ENCODE measurements at regions not wholly inside any gene's neighbourhood (a gene's known extent, or its start where the extent isn't known, plus 50 kb on each side); places are given as distances from the start of the nearest gene placed in this dataset.
A peak's percentile ranks its signal among the peaks of the same experiment; 100 is the strongest.
"Not testable (repeated sequence)": the region's sequence is repeated elsewhere in the genome, so short reads cannot be mapped to it uniquely, and the experiment has no call there.

- intact Hi-C loops (cut with DNase I); ATAC-seq; DNase-seq: not testable (repeated sequence)
Observed at GRCh38 chr1:60489916-60490480, 416.4 kb upstream of the C1orf87 start.

GRCh38 chr1:60488847-60489246 is 415.3 kb upstream of the C1orf87 start:
- intact Hi-C loops (cut with DNase I) = no loop called here
- no peak for DNase-seq
- peak; percentile 29 to 44 for ATAC-seq

- no peak for DNase-seq
Observed at GRCh38 chr1:60487565-60488345, 414.2 kb upstream of the C1orf87 start.

GRCh38 chr1:60483509-60483908 is 409.9 kb upstream of the C1orf87 start:
- intact Hi-C loops (cut with DNase I) = no loop called here
- DNase-seq (no peak), ATAC-seq (no peak)

More at GRCh38 chr1:60487565-60488345, 414.2 kb upstream of the C1orf87 start:
- ATAC-seq = no peak
- intact Hi-C loops (cut with DNase I) = no loop called here

GRCh38 chr1:60470246-60470645 is 396.7 kb upstream of the C1orf87 start:
- ATAC-seq = no peak
- intact Hi-C loops (cut with DNase I) = no loop called here

GRCh38 chr1:60463786-60464185 is 390.2 kb upstream of the C1orf87 start:
- ATAC-seq (no peak), DNase-seq (no peak)
- intact Hi-C loops (cut with DNase I) = no loop called here

More at GRCh38 chr1:60470246-60470645, 396.7 kb upstream of the C1orf87 start:
- DNase-seq = no peak

- ATAC-seq (no peak), DNase-seq (no peak)
- intact Hi-C loops (cut with DNase I) = no loop called here
Observed at GRCh38 chr1:60463146-60463545, 389.6 kb upstream of the C1orf87 start.

GRCh38 chr1:60461925-60462595 is 388.5 kb upstream of the C1orf87 start:
- intact Hi-C loops (cut with DNase I) = no loop called here
- ATAC-seq = no peak
- DNase-seq = no peak

GRCh38 chr1:60458111-60458510 is 384.5 kb upstream of the C1orf87 start:
- ATAC-seq (no peak), DNase-seq (no peak)
- intact Hi-C loops (cut with DNase I) = no loop called here

- ATAC-seq (no peak), DNase-seq (no peak)
- intact Hi-C loops (cut with DNase I) = no loop called here
Observed at GRCh38 chr1:60449876-60450275, 376.3 kb upstream of the C1orf87 start.

GRCh38 chr1:60448850-60449249 is 375.3 kb upstream of the C1orf87 start:
- ATAC-seq = no peak
- DNase-seq = no peak
- intact Hi-C loops (cut with DNase I) = no loop called here

- ATAC-seq (no peak), DNase-seq (no peak)
- intact Hi-C loops (cut with DNase I) = no loop called here
Observed at GRCh38 chr1:60444680-60445079, 371.1 kb upstream of the C1orf87 start.

- DNase-seq (no peak), ATAC-seq (no peak)
- intact Hi-C loops (cut with DNase I) = no loop called here
Observed at GRCh38 chr1:60436186-60436585, 362.6 kb upstream of the C1orf87 start.

GRCh38 chr1:60431593-60431992 is 358.0 kb upstream of the C1orf87 start:
- ATAC-seq (no peak), DNase-seq (no peak)
- intact Hi-C loops (cut with DNase I) = no loop called here

GRCh38 chr1:60430375-60430774 is 356.8 kb upstream of the C1orf87 start:
- ATAC-seq (no peak), DNase-seq (no peak)
- intact Hi-C loops (cut with DNase I) = no loop called here

- intact Hi-C loops (cut with DNase I) = no loop called here
- ATAC-seq = peak in 1 of 2 donors; percentile 67
- DNase-seq = no peak
Observed at GRCh38 chr1:60428127-60428526, 354.6 kb upstream of the C1orf87 start.

- no peak for DNase-seq
- intact Hi-C loops (cut with DNase I) = no loop called here
- peak in 1 of 2 donors; percentile 10 for ATAC-seq
Observed at GRCh38 chr1:60427701-60428100, 354.1 kb upstream of the C1orf87 start.

- ATAC-seq = peak in 1 of 2 donors; percentile 71
- intact Hi-C loops (cut with DNase I) = no loop called here
- no peak for DNase-seq
Observed at GRCh38 chr1:60427194-60427593, 353.6 kb upstream of the C1orf87 start.

GRCh38 chr1:60425528-60425927 is 352.0 kb upstream of the C1orf87 start:
- DNase-seq = no peak
- no peak for ATAC-seq
- intact Hi-C loops (cut with DNase I) = no loop called here

- intact Hi-C loops (cut with DNase I) = no loop called here
- DNase-seq (no peak), ATAC-seq (no peak)
Observed at GRCh38 chr1:60423146-60423780, 349.7 kb upstream of the C1orf87 start.
